GM12891 (cell line): ENCODE measurements at regions not wholly inside any gene's neighbourhood (a gene's known extent, or its start where the extent isn't known, plus 50 kb on each side); places are given as distances from the start of the nearest gene placed in this dataset.
"Not testable (repeated sequence)": the region's sequence is repeated elsewhere in the genome, so short reads cannot be mapped to it uniquely, and the experiment has no call there.

ENCODE experiments used
- DNase-seq: peaks from one replicate; pipeline ENCODE4 v3.0.0; 2011; ENCODE audit warnings: low spot score; ENCODE audit not compliant: insufficient read length
- FAIRE-seq: peaks from 2 replicates; lab custom pipeline; 2011; peaks lifted over from hg19 to GRCh38; lab: Jason Lieb, UNC
- PAX5 ChIP-seq: IDR thresholded peaks from 2 replicates; pipeline ENCODE4 v1.6.1; 2011; ENCODE audit warnings: low read length, moderate library complexity, mild to moderate bottlenecking; ENCODE audit not compliant: insufficient read depth, severe bottlenecking
- POLR2A ChIP-seq: IDR thresholded peaks from 2 replicates; pipeline ENCODE4 v1.6.1; 2011; ENCODE audit warnings: low read depth, low read length, control low read depth
- POLR2AphosphoS5 ChIP-seq: IDR thresholded peaks from 2 replicates; pipeline ENCODE4 v1.6.1; 2011; ENCODE audit warnings: low read depth, low read length, control low read depth
- POU2F2 ChIP-seq: IDR thresholded peaks from 2 replicates; pipeline ENCODE4 v1.6.1; 2011; ENCODE audit warnings: low read depth, mild to moderate bottlenecking, control low read depth, low read length, moderate library complexity
- SPI1 ChIP-seq: IDR thresholded peaks from 2 replicates; pipeline ENCODE4 v1.6.1; 2011; ENCODE audit warnings: low read depth, low read length, control low read depth
- TAF1 ChIP-seq: IDR thresholded peaks from 2 replicates; pipeline ENCODE4 v1.6.1; 2011; ENCODE audit warnings: low read depth, low read length, control low read depth

- DNase-seq (no peak), FAIRE-seq (no peak)
- no peak for TF ChIP-seq TAF1
- TF ChIP-seq POU2F2 = no peak
- no peak for TF ChIP-seq PAX5
- no peak for TF ChIP-seq POLR2A
- TF ChIP-seq SPI1 = no peak
- TF ChIP-seq POLR2AphosphoS5 = no peak
Observed at GRCh38 chr10:45564303-45564959, 108.1 kb downstream of the ZFAND4 start.

GRCh38 chr10:45561952-45562351 lies 110.6 kb downstream of the ZFAND4 start:
- no peak for FAIRE-seq
- DNase-seq = no peak
- TF ChIP-seq POLR2AphosphoS5 (no peak), POLR2A (no peak), POU2F2 (no peak), SPI1 (no peak), PAX5 (no peak), TAF1 (no peak)

- TF ChIP-seq POU2F2 = no peak
- TF ChIP-seq PAX5 = no peak
- no peak for TF ChIP-seq SPI1
- TF ChIP-seq POLR2AphosphoS5 = no peak
- no peak for TF ChIP-seq TAF1
- TF ChIP-seq POLR2A = no peak
- DNase-seq (no peak), FAIRE-seq (peak; percentile 50)
Observed at GRCh38 chr10:45560262-45560661, 112.3 kb downstream of the ZFAND4 start.

GRCh38 chr10:45558425-45558824 lies 114.1 kb downstream of the ZFAND4 start:
- FAIRE-seq = no peak
- DNase-seq = no peak

GRCh38 chr10:45557275-45557905 lies 115.2 kb downstream of the ZFAND4 start:
- no peak for DNase-seq
- peak; percentile 76 for FAIRE-seq
- no peak for TF ChIP-seq PAX5
- peak; percentile 73 for TF ChIP-seq SPI1
- TF ChIP-seq POU2F2 = no peak
- TF ChIP-seq POLR2A = no peak
- no peak for TF ChIP-seq POLR2AphosphoS5
- no peak for TF ChIP-seq TAF1

More at GRCh38 chr10:45558425-45558824, 114.1 kb downstream of the ZFAND4 start:
- no peak for TF ChIP-seq POU2F2
- TF ChIP-seq SPI1 = no peak
- TF ChIP-seq PAX5 = no peak
- TF ChIP-seq TAF1 = no peak
- no peak for TF ChIP-seq POLR2AphosphoS5
- TF ChIP-seq POLR2A = no peak

- DNase-seq (no peak), FAIRE-seq (no peak)
- TF ChIP-seq SPI1 (no peak), TAF1 (no peak), POU2F2 (no peak), POLR2A (no peak), PAX5 (no peak), POLR2AphosphoS5 (no peak)
Observed at GRCh38 chr10:45555795-45556194, 116.8 kb downstream of the ZFAND4 start.

- not testable (repeated sequence) for DNase-seq, FAIRE-seq
Observed at GRCh38 chr10:45555332-45555731, 117.2 kb downstream of the ZFAND4 start.

- TF ChIP-seq TAF1 (no peak), POLR2A (no peak), POU2F2 (no peak), PAX5 (no peak)
- FAIRE-seq (no peak), DNase-seq (no peak)
Observed at GRCh38 chr10:45553613-45554012, 119.0 kb downstream of the ZFAND4 start.

GRCh38 chr10:45553155-45553554 lies 119.4 kb downstream of the ZFAND4 start:
- TF ChIP-seq SPI1 = peak; percentile 68
- TF ChIP-seq POLR2AphosphoS5 = no peak
- DNase-seq (no peak), FAIRE-seq (no peak)

GRCh38 chr10:45552476-45552875 lies 120.1 kb downstream of the ZFAND4 start:
- FAIRE-seq (no peak), DNase-seq (no peak)
- TF ChIP-seq POLR2AphosphoS5 (no peak), TAF1 (no peak), POLR2A (no peak), SPI1 (no peak), POU2F2 (no peak), PAX5 (no peak)
